HepG2 (cell line): ENCODE measurements at regions not wholly inside any gene's neighbourhood (a gene's known extent, or its start where the extent isn't known, plus 50 kb on each side); places are given as distances from the start of the nearest gene placed in this dataset.

Source experiments
- ATAC-seq: fragments of 200-7000 bp; cut with Tn5 transposase; 3 replicates; pipeline ENCODE4 v1.9.1; 2020; ENCODE audit warnings: mild to moderate bottlenecking, moderate library complexity
- BruUV-seq: library from RNA; stranded (reverse); fragments of 400-500 nt; replicated peaks from 2 replicates; lab custom pipeline; 2021; lab: Mats Ljungman, UMichigan
- CTCF ChIA-PET: fragments of 300-600 bp; formaldehyde crosslinking; extraction: SDS; loops from one replicate; lab custom pipeline; 2021; ENCODE audit warnings: low total read pairs, inconsistent platforms, low intra/inter-chr PET ratio; lab: Yijun Ruan, JAX
- POLR2A ChIA-PET: fragments of 350-600 bp; sonication (Branson Sonifier 250); formaldehyde crosslinking; loops from one replicate; lab custom pipeline; 2020; ENCODE audit warnings: antibody characterized with exemption, inconsistent platforms; lab: Yijun Ruan, JAX
- DNase-seq: peaks from one replicate; pipeline ENCODE4 v3.0.0-alpha.2; 2015; ENCODE audit warnings: low spot score
- FAIRE-seq: peaks from 3 replicates; lab custom pipeline; 2011; peaks lifted over from hg19 to GRCh38; lab: Jason Lieb, UNC
- H2AFZ ChIP-seq: one replicate; pipeline ENCODE4 v1.6.1; 2011; ENCODE audit warnings: low read length, inconsistent platforms
- H3K27ac ChIP-seq: fragments of 300-600 bp; 3 replicates; pipeline ENCODE4 v1.8.0; 2011; ENCODE audit warnings: mixed run types, mild to moderate bottlenecking, mixed read lengths, low read length, inconsistent platforms; ENCODE audit not compliant: insufficient read depth; ENCODE audit errors: extremely low read length
- H3K27me3 ChIP-seq, 2 experiments: fragments of 200-600 bp in 1 of 2; 2 replicates in 1 of 2; 3 replicates in 1 of 2; pipeline versions ENCODE4 v1.6.0 to v1.8.0; 2011; ENCODE audit warnings: low read length in 2 of 2, mild to moderate bottlenecking in 2 of 2, moderate library complexity in 2 of 2, inconsistent platforms in 1 of 2; ENCODE audit not compliant: insufficient read depth in 2 of 2, control insufficient read depth in 1 of 2
- H3K36me3 ChIP-seq, 2 experiments: fragments of 200-600 bp in 1 of 2; replicated peaks in 1 of 2; 2 replicates in 1 of 2; 3 replicates in 1 of 2; pipeline versions ENCODE4 v1.5.1 to v1.8.0; 2011; ENCODE audit warnings: low read length in 2 of 2, inconsistent platforms in 1 of 2; ENCODE audit not compliant: insufficient read depth in 2 of 2, control insufficient read depth in 1 of 2
- H3K4me1 ChIP-seq: 2 replicates; pipeline ENCODE4 v1.5.1; 2012; ENCODE audit warnings: low read length, inconsistent platforms; ENCODE audit not compliant: insufficient read depth
- H3K4me2 ChIP-seq: 2 replicates; pipeline ENCODE4 v1.6.0; 2011; ENCODE audit warnings: low read depth, low read length, inconsistent platforms
- H3K4me3 ChIP-seq, 3 experiments: fragments of 200-600 bp in 1 of 3; sonication (generic), shearing (Covaris generic) in 1 of 3; replicated peaks in 1 of 3; 2 replicates each; pipeline ENCODE4 v1.5.1; 2011 to 2016; ENCODE audit warnings: low read length in 3 of 3, inconsistent platforms in 2 of 3, low read depth in 2 of 3, mild to moderate bottlenecking in 2 of 3, control low read depth in 1 of 3, mixed read lengths in 1 of 3; ENCODE audit not compliant: insufficient read depth in 1 of 3
- H3K79me2 ChIP-seq: one replicate; pipeline ENCODE4 v1.6.1; 2011; ENCODE audit warnings: low read length, inconsistent platforms; ENCODE audit not compliant: insufficient read depth
- H3K9ac ChIP-seq: 2 replicates; pipeline ENCODE4 v1.6.0; 2011; ENCODE audit warnings: mild to moderate bottlenecking, low read depth, low read length, inconsistent platforms; ENCODE audit not compliant: insufficient read depth
- H3K9me3 ChIP-seq: 2 replicates; pipeline ENCODE4 v1.5.1; 2012; ENCODE audit warnings: mild to moderate bottlenecking, low read length
- H4K20me1 ChIP-seq: 2 replicates; pipeline ENCODE4 v1.6.0; 2011; ENCODE audit warnings: inconsistent platforms, mild to moderate bottlenecking, low read length, moderate library complexity; ENCODE audit not compliant: insufficient read depth
- CEBPG ChIP-seq: IDR thresholded peaks from 2 replicates; pipeline ENCODE4 v1.6.1; 2016
- GATAD2A ChIP-seq: IDR thresholded peaks from 2 replicates; pipeline ENCODE4 v1.6.1; 2016
- MYC ChIP-seq: sonication (generic); formaldehyde crosslinking; IDR thresholded peaks from 2 replicates; pipeline ENCODE4 v1.9.0; 2021; ENCODE audit warnings: missing genetic modification reagents, borderline replicate concordance
- PHF21A ChIP-seq: sonication (generic); formaldehyde crosslinking; IDR thresholded peaks from 2 replicates; pipeline ENCODE4 v1.5.0; 2020; ENCODE audit warnings: mild to moderate bottlenecking, missing genetic modification reagents
- POGZ ChIP-seq: sonication (generic); formaldehyde crosslinking; IDR thresholded peaks from 2 replicates; pipeline ENCODE4 v1.4.0; 2020; ENCODE audit warnings: mild to moderate bottlenecking, missing genetic modification reagents
- PRDM15 ChIP-seq: sonication (generic); formaldehyde crosslinking; IDR thresholded peaks from 2 replicates; pipeline ENCODE4 v1.4.0; 2020; ENCODE audit warnings: missing genetic modification reagents
- PRMT3 ChIP-seq: sonication (generic); formaldehyde crosslinking; IDR thresholded peaks from 2 replicates; pipeline ENCODE4 v1.8.1; 2022; ENCODE audit warnings: low read depth, mild to moderate bottlenecking, moderate library complexity, missing genetic modification reagents, borderline replicate concordance
- RORA ChIP-seq: sonication (generic); formaldehyde crosslinking; IDR thresholded peaks from 2 replicates; pipeline ENCODE4 v1.5.0; 2020; ENCODE audit warnings: mild to moderate bottlenecking, missing genetic modification reagents, moderate library complexity
- TAF15 ChIP-seq: fragments of 200-400 bp; formaldehyde crosslinking; IDR thresholded peaks from one replicate; pipeline ENCODE4 v1.6.1; 2018; ENCODE audit warnings: mild to moderate bottlenecking, low read depth, low read length; ENCODE audit not compliant: poor library complexity, severe bottlenecking
- XRCC5 ChIP-seq: fragments of 200-400 bp; formaldehyde crosslinking; optimal IDR thresholded peaks from 2 replicates; pipeline ENCODE3; 2017; ENCODE audit warnings: mild to moderate bottlenecking, low read length
- YY1 ChIP-seq: IDR thresholded peaks from 2 replicates; pipeline ENCODE4 v1.6.1; 2011; ENCODE audit warnings: low read length, low read depth, moderate library complexity, mild to moderate bottlenecking; ENCODE audit not compliant: insufficient read depth, insufficient replicate concordance
- ZBTB26 ChIP-seq: IDR thresholded peaks from 2 replicates; pipeline ENCODE4 v1.6.1; 2016; ENCODE audit warnings: missing compliant biosample characterization, missing genetic modification reagents, borderline replicate concordance
- ZBTB7B ChIP-seq: sonication (generic); formaldehyde crosslinking; IDR thresholded peaks from 2 replicates; pipeline ENCODE4 v1.4.0; 2020; ENCODE audit warnings: missing genetic modification reagents
- ZNF501 ChIP-seq: sonication (generic); formaldehyde crosslinking; IDR thresholded peaks from 2 replicates; pipeline ENCODE4 v1.5.1; 2020; ENCODE audit warnings: mild to moderate bottlenecking, moderate library complexity, missing genetic modification reagents
- ZSCAN29 ChIP-seq: sonication (generic); formaldehyde crosslinking; conservative IDR thresholded peaks from 2 replicates; pipeline ENCODE4 v1.4.0; 2020; ENCODE audit warnings: mild to moderate bottlenecking, missing genetic modification reagents
- WGBS: methylation state at CpG from one replicate; pipeline ENCODE4 v1.1.6; 2017; ENCODE audit warnings: low lambda C conversion rate; 5-methylcytosine and 5-hydroxymethylcytosine counted together
- in situ Hi-C: cut with HindIII; loops from 2 replicates; pipeline ENCODE4 v1.10.0; 2017; ENCODE audit warnings: low pct_unique_long_range_greater_than_20kb; ENCODE audit not compliant: extremely low pct_ligation_motif_present
- intact Hi-C: fragments of 100-400 bp; cut with micrococcal nuclease; formaldehyde crosslinking; loops from one replicate; pipeline ENCODE4 v1.10.0; 2022; ENCODE audit not compliant: unreplicated experiment

DNA sequence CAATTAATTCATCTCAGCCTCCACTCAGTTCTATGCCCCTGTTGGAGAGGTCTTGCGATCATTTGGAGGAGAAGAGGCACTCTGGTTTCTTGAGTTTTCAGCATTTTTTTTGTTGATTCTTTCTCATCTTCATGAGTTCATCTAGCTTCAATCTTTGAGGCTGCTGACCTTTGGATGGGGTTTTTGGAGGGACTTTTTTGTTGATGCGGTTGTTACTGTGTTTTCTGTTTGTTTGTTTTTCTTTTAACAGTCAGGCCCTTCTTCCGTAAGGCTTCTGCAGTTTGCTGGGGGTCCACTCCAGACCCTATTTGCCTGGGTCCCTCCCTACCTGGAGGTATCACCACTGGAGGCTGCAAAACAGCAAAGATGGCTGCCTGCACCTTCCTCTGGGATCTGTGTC, 149.9 kb upstream of the RBBP8 start:
- intact Hi-C loops (no loop called here), in situ Hi-C loops (no loop called here)
- H3K4me2 ChIP-seq = peak overlapping the region; percentile 63
- FAIRE-seq = no peak
- POLR2A ChIA-PET = no interaction called here
- no peaks in the 10 kb centered on the region for H4K20me1 ChIP-seq
- no peak for DNase-seq
- H3K27ac ChIP-seq = no peak overlapping the region
- ATAC-seq = no peak
- no peaks in the 10 kb centered on the region for H3K79me2 ChIP-seq
- TF ChIP-seq YY1 = peak; percentile 52
- TF ChIP-seq GATAD2A (CRISPR knock-in tag) = no peak
- CTCF ChIA-PET = no interaction called here
- no peak overlapping the region for H3K9ac ChIP-seq
- H3K36me3 ChIP-seq = no peaks in the 10 kb centered on the region
- peak overlapping the region in 1 of 3 experiments; percentile 33; a peak in 1 of 6 replicates for H3K4me3 ChIP-seq
- 63% methylated on average over 3 of the region's 3 CpGs for WGBS
- no peak overlapping the region for H2AFZ ChIP-seq
- BruUV-seq = no TSS peak
- no peaks in the 10 kb centered on the region for H3K9me3 ChIP-seq
- H3K27me3 ChIP-seq = no peaks in the 10 kb centered on the region
- H3K4me1 ChIP-seq = peaks cover 17% of the 10 kb centered on the region

DNA sequence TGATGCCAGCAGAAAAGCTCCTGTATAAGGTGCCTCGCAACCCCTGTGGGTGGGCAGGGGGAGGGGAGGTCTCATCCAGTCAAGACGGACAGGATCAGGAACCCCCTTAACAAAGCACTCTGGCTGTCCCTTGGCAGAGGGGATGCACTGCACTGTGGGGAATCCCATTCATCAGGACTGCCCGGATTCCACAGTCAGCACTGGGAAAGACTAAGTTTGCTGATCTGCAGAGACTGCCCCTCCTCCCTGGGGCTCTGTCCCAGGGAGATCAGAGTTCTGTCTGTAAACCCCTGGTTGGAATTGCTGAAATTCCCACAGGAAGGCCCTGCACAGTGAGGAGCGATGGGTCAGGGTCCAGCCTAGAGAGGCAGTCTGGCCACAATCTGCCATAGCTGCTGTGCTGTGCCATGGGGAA, 149.5 kb upstream of the RBBP8 start:
- H2AFZ ChIP-seq = no peak overlapping the region
- in situ Hi-C loops = no loop called here
- H3K27me3 ChIP-seq = no peaks in the 10 kb centered on the region
- H3K4me1 ChIP-seq = peaks cover 17% of the 10 kb centered on the region
- no peaks in the 10 kb centered on the region for H3K79me2 ChIP-seq
- no peak overlapping the region for H3K27ac ChIP-seq
- CTCF ChIA-PET = no interaction called here
- DNase-seq (peak; percentile 69), ATAC-seq (peak; percentile 100), FAIRE-seq (peak; percentile 80)
- no peaks in the 10 kb centered on the region for H3K36me3 ChIP-seq
- H3K4me3 ChIP-seq = peak overlapping the region in 1 of 3 experiments; percentile 33; a peak in 1 of 6 replicates
- POLR2A ChIA-PET = no interaction called here
- H3K9me3 ChIP-seq = no peaks in the 10 kb centered on the region
- no peaks in the 10 kb centered on the region for H4K20me1 ChIP-seq
- BruUV-seq = no TSS peak
- intact Hi-C loops = no loop called here
- no CpG with 5 or more reads among the region's 4 CpGs for WGBS
- H3K9ac ChIP-seq = no peak overlapping the region
- H3K4me2 ChIP-seq = peak overlapping the region; percentile 63
- TF ChIP-seq PRMT3 (CRISPR knock-in tag) (no peak), PRDM15 (CRISPR knock-in tag) (no peak), ZSCAN29 (CRISPR knock-in tag) (0 out of 2 replicates have a peak, but pooled peaks have one; percentile 27), POGZ (CRISPR knock-in tag) (peak; percentile 63), ZBTB7B (CRISPR knock-in tag) (peak; percentile 43; the same call in 1 of the 2 replicates), MYC (CRISPR knock-in tag) (peak; percentile 32; the same call in 1 of the 2 replicates), ZNF501 (CRISPR knock-in tag) (peak; percentile 48; the same call in 1 of the 2 replicates), PHF21A (peak; percentile 68; the same call in 1 of the 2 replicates), RORA (CRISPR knock-in tag) (no peak), ZBTB26 (CRISPR knock-in tag) (0 out of 2 replicates have a peak, but pooled peaks have one; percentile 26), TAF15 (no peak), XRCC5 (peak; percentile 28), CEBPG (CRISPR knock-in tag) (0 out of 2 replicates have a peak, but pooled peaks have one; percentile 8)
